GM19455 (cell line): ENCODE measurements at regions not wholly inside any gene's neighbourhood (a gene's known extent, or its start where the extent isn't known, plus 50 kb on each side); places are given as distances from the start of the nearest gene placed in this dataset.

Experiments used
- ATAC-seq: cut with Tn5 transposase; IDR thresholded peaks from one replicate; pipeline ENCODE4 v1.9.1; 2021; ENCODE audit not compliant: unreplicated experiment

GRCh38 chr7:85464042-85464651 is 277.3 kb upstream of the SEMA3D start:
- no peak for ATAC-seq

DNA sequence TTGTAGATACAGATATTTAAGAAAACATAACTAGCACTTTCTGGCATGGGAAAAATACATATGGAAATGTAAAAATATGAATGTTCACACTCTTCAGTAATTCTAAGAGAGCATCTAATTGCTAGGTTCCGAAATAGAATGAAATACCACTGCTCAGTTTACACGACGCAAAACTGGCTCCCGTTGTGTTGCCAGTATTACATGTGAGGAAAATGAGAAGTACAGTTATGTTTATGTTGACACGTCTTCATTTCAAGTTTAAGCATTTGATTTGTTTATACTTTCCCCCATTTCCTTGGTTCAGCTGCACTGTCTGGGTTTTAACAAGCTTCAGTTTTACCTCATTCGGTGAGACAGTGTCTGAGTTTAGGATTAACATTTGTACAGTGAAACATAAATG is 275.8 kb upstream of the SEMA3D start:
- ATAC-seq, result no peak

DNA sequence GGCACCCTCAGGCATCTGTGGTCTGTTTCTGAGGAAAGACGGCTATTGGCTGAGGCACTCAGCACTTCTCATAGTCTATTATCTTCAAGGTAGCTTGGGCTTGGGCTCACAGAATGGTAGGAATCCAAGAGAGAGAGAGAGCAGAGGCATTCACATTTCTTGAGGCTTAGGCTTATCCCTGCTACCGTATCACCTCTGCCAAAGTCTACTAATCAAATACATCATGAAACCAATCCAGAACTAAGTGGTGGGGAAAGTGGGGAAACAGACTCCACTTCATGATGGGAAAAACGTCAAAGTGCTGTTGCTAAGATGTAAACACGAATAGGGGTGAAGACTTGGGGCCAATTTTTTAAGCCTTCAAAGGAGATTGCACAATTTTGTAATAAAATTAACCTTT is 271.1 kb upstream of the SEMA3D start:
- no peak for ATAC-seq

DNA sequence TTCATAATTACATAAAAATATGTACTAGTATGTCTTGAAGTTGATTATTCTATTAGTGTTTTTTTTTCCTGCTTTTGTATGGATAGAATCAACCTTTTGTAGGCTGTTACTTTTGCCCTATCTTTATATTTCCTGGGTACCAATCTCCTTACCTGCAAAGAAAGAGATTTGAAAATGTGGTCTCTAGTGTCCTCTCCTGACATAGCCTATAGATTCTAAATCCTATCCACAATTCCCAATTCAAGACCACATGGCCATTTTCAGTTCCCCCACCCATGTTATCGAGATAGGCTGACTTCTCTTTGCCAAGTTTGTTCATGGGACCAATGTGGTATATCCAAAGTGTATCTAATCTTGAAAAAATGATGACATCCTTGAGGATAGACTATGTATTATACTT is 269.4 kb upstream of the SEMA3D start:
- ATAC-seq, result no peak

- no peak for ATAC-seq
These were observed 268.0 kb upstream of the SEMA3D start for GRCh38 chr7:85454904-85455303.

DNA sequence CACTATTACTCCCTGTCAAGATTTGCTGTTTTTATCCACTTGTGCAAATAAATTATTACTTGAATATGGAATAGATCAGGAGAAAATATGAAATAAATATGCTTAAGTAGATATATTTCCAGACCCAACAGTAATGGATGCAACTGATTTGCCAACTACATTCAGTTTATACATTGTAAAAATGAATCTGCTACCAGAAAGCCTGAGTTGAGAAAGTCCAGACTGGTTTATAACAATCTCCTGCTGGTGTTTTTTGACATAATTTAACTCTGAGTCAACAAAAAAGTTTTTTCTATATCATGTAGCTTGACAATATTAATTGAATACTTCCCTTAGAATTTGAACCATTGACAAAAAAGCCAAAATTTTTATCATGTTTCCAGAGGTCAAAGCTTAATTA is 265.8 kb upstream of the SEMA3D start:
- no peak for ATAC-seq

DNA sequence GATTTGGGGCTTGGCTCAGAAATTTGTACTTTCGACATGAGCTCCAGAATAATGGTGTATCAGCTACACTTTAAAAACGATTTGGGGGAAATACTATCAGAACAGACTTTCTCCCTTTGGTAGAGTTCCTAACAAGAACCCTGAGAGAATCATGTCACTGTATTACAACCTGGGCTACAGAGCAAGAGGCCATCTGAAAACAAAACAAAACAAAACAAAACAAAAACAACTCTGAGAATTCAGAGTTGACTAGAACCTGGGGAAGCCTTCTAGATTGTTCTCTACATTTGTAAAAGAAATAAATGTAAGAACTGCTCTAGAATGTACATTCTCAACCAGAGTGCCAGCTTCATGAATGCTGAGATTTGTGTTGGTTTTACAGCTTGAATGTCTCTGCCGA is 262.6 kb upstream of the SEMA3D start:
- ATAC-seq, result no peak

GRCh38 chr7:85447004-85447403 is 260.1 kb upstream of the SEMA3D start:
- ATAC-seq, result no peak

DNA sequence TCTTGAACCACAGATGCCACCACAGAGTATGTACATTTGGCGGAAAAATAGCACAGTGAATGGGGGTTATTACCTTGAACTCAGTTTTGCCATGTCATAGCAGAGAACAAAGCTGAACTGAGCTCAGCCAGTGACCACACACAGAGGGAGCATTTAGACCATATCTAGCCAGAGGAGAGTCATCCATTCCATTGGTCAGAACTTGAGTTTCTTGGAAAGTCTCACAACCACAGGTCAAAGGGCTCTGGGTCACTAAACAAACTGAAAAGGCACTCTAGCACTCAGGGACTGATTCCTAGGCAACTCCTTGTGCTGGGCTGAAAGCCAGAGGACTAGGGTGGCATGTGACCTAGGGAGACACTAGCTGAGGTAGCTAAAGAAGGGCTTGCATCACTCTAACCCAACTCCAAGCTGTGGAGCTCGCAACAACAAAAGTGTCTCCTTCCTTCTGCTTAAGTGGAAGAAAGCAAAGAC is 239.7 kb upstream of the SEMA3D start:
- no peak for ATAC-seq

GRCh38 chr7:85424298-85424697 is 237.4 kb upstream of the SEMA3D start:
- ATAC-seq, result no peak

GRCh38 chr7:85423209-85423895 is 236.5 kb upstream of the SEMA3D start:
- no peak for ATAC-seq

GRCh38 chr7:85415743-85416142 is 228.9 kb upstream of the SEMA3D start:
- ATAC-seq, result no peak

DNA sequence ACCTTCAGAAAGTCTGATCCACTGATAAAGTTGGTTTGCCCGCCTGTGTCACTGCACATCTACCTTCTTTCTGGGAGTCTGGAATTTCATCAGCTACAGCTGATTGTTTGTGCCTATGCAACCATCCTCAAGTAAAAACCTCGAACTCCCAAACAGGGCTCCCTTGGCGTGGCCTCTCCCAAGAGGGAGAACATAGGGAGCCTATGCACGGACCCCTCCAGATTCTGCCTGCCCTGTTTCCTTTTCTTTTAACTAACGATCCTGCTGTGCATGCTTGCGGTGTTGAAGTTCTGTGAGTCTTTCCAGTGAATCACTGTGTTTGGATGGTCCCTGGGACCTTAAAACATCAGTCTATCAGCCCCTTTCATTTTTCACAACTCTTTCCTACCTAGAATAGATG is 226.9 kb upstream of the SEMA3D start:
- no peak for ATAC-seq

GRCh38 chr7:85412912-85413311 is 226.1 kb upstream of the SEMA3D start:
- no peak for ATAC-seq

GRCh38 chr7:85407391-85407790 is 220.5 kb upstream of the SEMA3D start:
- ATAC-seq, result no peak

DNA sequence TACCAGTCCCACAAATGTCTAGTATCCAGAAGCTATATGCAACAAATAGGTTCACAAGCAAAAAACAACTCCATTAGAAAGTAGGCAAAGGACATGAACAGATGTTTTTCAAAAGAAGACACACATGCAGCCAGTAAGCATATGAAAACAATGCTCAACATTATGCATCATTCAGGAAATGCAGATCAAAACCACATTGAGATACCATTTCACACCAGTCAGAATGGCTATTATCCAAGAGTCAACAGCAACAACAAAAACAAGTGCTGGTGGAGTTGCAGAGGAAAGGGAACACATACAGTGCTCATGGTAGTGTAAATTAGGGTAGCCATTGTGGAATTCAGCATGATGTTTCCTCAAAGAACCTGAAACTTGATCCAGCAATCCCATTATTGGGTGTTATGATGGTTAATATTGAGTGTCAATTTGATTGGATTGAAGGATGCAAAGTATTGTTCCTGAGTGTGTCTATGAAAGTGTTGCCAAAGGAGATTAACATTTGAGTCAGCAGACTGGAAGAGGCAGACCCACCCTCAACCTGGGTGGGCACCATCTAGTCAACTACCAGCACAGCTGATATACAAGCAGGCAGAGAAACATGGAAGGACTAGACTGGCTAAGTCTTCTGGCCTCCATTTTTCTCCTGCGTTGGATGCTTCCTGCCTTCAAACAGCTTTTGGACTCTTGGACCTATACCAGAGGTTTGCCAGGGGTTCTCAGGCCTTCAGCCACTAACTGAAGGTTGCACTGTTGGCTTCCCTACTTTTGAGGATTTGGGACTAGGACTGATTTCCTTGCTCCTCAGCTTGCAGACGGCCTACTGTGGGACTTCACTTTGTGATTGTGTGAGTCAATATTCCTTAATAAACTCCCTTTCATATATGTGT is 218.4 kb upstream of the SEMA3D start:
- ATAC-seq, result no peak

DNA sequence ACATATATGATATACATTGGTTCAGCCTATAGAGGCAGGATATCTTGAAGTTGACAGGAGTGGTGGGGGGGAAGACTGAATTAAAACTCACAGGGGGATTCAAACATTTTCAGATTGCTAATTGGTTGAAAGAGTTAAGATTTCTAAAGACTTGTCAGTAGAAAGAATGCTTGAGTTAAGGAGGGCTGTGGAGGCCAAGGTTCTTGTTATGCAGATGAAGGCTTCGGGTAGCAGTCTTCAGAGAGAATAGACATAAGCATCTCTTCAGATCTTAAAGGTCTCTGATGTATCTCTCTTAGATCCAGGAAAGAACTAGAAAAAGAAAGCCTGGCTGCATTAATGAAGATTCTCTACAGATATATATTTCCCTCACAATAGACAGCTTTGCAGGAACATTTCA is 209.8 kb upstream of the SEMA3D start:
- ATAC-seq, result no peak

GRCh38 chr7:85392789-85393188 is 205.9 kb upstream of the SEMA3D start:
- no peak for ATAC-seq

DNA sequence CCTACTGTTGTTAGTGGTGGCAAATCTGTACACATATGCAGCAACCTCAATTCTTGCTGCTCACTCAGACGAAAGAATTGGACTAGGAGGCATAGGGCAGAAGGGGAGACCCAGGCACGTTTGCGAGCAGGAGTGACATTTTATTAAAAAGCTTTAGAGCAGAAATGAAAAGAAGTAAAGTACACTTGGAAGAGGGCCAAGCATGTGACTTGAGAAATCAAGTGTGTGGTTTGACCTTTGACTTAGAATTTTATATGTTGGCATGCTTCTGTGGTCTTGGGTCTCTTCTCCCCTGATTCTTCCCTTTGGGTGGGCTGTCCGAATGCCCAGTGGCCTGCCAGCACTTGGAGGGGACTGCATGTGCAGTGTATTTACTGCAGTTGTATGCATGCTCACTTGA is 205.5 kb upstream of the SEMA3D start:
- no peak for ATAC-seq

- no peak for ATAC-seq
These were observed 199.6 kb upstream of the SEMA3D start for GRCh38 chr7:85386460-85386859.

- no peak for ATAC-seq
These were observed 197.5 kb upstream of the SEMA3D start for GRCh38 chr7:85384392-85384791.

DNA sequence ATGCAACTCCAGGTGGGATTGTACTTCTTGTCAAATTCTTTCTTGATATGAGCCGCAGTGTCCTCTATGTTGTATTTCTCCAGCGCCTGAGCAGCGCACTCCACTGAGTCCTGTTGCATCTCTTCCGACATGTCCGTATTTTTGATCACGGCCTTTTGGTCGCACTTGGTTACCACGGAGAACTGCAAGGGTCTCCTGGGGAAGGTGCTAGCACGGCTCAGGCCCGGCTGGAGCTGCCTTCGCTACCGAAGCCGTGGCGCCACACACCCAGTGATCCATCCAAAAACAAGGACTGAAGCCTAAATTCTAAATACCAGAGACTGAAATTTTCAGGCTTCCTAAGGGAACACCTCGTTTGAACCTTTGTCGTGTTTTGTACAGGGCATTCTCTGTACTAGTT is 194.4 kb upstream of the SEMA3D start:
- ATAC-seq, result no peak
